ENCODE measurements at regions not wholly inside any gene's neighbourhood (a gene's known extent, or its start where the extent isn't known, plus 50 kb on each side); places are given as distances from the start of the nearest gene placed in this dataset.

GRCh38 chr12:47369085-47369484, 289.3 kb upstream of the AMIGO2 start:
- no peak overlapping the region for H3K4me3 ChIP-seq (ENCODE audit: low read depth in 1 of 3, low read length in 3 of 3)
- no peak for TF ChIP-seq HNF4G (IDR thresholded peaks at IDR 0.05)
- no peak for TF ChIP-seq JUND (IDR thresholded peaks at IDR 0.05)
- TF ChIP-seq REST (IDR thresholded peaks at IDR 0.05): no peak
- no peak for TF ChIP-seq FOXA2 (IDR thresholded peaks at IDR 0.05)
- TF ChIP-seq ATF3 (IDR thresholded peaks at IDR 0.05): no peak
- TF ChIP-seq MAX (IDR thresholded peaks at IDR 0.05): no peak
- no peak for TF ChIP-seq RAD21 (IDR thresholded peaks at IDR 0.05)
- no peak for TF ChIP-seq SP1 (IDR thresholded peaks at IDR 0.05)
- no peak for TF ChIP-seq HNF4A (conservative IDR thresholded peaks at IDR 0.05)
- TF ChIP-seq NR2F2 (IDR thresholded peaks at IDR 0.05): no peak
- TF ChIP-seq ZBTB33 (IDR thresholded peaks at IDR 0.05): no peak
- TF ChIP-seq YY1 (IDR thresholded peaks at IDR 0.05): no peak
- no peak for TF ChIP-seq CTCF (IDR thresholded peaks at IDR 0.05; ENCODE audit: low read depth, low read length, missing input control)
- TF ChIP-seq FOXA1 (IDR thresholded peaks at IDR 0.05): no peak
- no peak for TF ChIP-seq TAF1 (conservative IDR thresholded peaks at IDR 0.05)
- TF ChIP-seq GABPA (IDR thresholded peaks at IDR 0.05 in 1 of 2, conservative IDR thresholded peaks at IDR 0.05 in 1 of 2): no peak
- peaks cover 0 to 1% (median 0%) of the 10 kb centered on the region in 4 donors for H3K4me1 ChIP-seq (ENCODE audit: control insufficient read depth in 4 of 4, insufficient read depth in 4 of 4, low read length in 3 of 4)
- no peak overlapping the region for H3K9ac ChIP-seq (ENCODE audit: low read depth in 1 of 2, low read length in 2 of 2)
- no peak for DNase-seq (ENCODE audit: low spot score)
- no peaks in the 10 kb centered on the region for H3K9me3 ChIP-seq (ENCODE audit: control insufficient read depth in 4 of 4, low read length in 3 of 4)
- no peaks in the 10 kb centered on the region for H3K27me3 ChIP-seq (ENCODE audit: control insufficient read depth in 4 of 4, insufficient read depth in 4 of 4, low read length in 3 of 4)
- 95% methylated on average over 4 of the region's 4 CpGs for WGBS
- no peak overlapping the region for H3K27ac ChIP-seq (ENCODE audit: low read depth in 1 of 2, low read length in 2 of 2)
- no peaks in the 10 kb centered on the region for H3K36me3 ChIP-seq (ENCODE audit: control insufficient read depth in 4 of 4, insufficient read depth in 3 of 4, low read depth in 1 of 4, low read length in 3 of 4)

- H3K9ac ChIP-seq (ENCODE audit: low read depth in 1 of 2, low read length in 2 of 2): no peak overlapping the region
- 85% methylated on average over 6 of the region's 6 CpGs for WGBS
- no peak overlapping the region for H3K27ac ChIP-seq (ENCODE audit: low read depth in 1 of 2, low read length in 2 of 2)
- no peak overlapping the region for H3K4me3 ChIP-seq (ENCODE audit: low read depth in 1 of 3, low read length in 3 of 3)
- DNase-seq (ENCODE audit: low spot score): no peak
- no peaks in the 10 kb centered on the region for H3K27me3 ChIP-seq (ENCODE audit: control insufficient read depth in 4 of 4, insufficient read depth in 4 of 4, low read length in 3 of 4)
- H3K9me3 ChIP-seq (ENCODE audit: control insufficient read depth in 4 of 4, low read length in 3 of 4): no peaks in the 10 kb centered on the region
- no peaks in the 10 kb centered on the region for H3K36me3 ChIP-seq (ENCODE audit: control insufficient read depth in 4 of 4, insufficient read depth in 3 of 4, low read depth in 1 of 4, low read length in 3 of 4)
- H3K4me1 ChIP-seq (ENCODE audit: control insufficient read depth in 4 of 4, insufficient read depth in 4 of 4, low read length in 3 of 4): no peaks in the 10 kb centered on the region
- TF ChIP-seq NR2F2 (IDR thresholded peaks at IDR 0.05) (no peak), TAF1 (conservative IDR thresholded peaks at IDR 0.05) (no peak), ZBTB33 (IDR thresholded peaks at IDR 0.05) (no peak), RXRA (IDR thresholded peaks at IDR 0.05) (no peak), FOXA2 (IDR thresholded peaks at IDR 0.05) (no peak), JUND (IDR thresholded peaks at IDR 0.05) (no peak), HNF4A (conservative IDR thresholded peaks at IDR 0.05) (no peak), RAD21 (IDR thresholded peaks at IDR 0.05) (no peak), CTCF (IDR thresholded peaks at IDR 0.05; ENCODE audit: low read depth, low read length, missing input control) (no peak)
These were observed 288.3 kb upstream of the AMIGO2 start for GRCh38 chr12:47367912-47368537.
